Glutamatergic neuron (in vitro differentiated cells): ENCODE measurements at regions not wholly inside any gene's neighbourhood (a gene's known extent, or its start where the extent isn't known, plus 50 kb on each side); places are given as distances from the start of the nearest gene placed in this dataset.

ENCODE experiments used
- DNase-seq: peaks from one replicate; pipeline ENCODE4 v3.0.0; 2022
- H3K27ac Mint-ChIP-seq: one replicate; pipeline ENCODE4 v1.8.0; 2020; ENCODE audit warnings: mild to moderate bottlenecking, mixed read lengths, inconsistent platforms; ENCODE audit not compliant: unreplicated experiment
- H3K27me3 Mint-ChIP-seq: one replicate; pipeline ENCODE4 v1.8.0; 2020; ENCODE audit warnings: mild to moderate bottlenecking, moderate library complexity, mixed read lengths, inconsistent platforms; ENCODE audit not compliant: unreplicated experiment
- H3K36me3 Mint-ChIP-seq: one replicate; pipeline ENCODE4 v1.8.0; 2020; ENCODE audit warnings: mild to moderate bottlenecking, mixed read lengths, inconsistent platforms; ENCODE audit not compliant: unreplicated experiment
- H3K4me1 Mint-ChIP-seq: one replicate; pipeline ENCODE4 v1.8.0; 2020; ENCODE audit warnings: mild to moderate bottlenecking, low read depth, mixed read lengths, inconsistent platforms; ENCODE audit not compliant: unreplicated experiment
- H3K4me3 Mint-ChIP-seq: one replicate; pipeline ENCODE4 v1.8.0; 2020; ENCODE audit warnings: mild to moderate bottlenecking, mixed read lengths, inconsistent platforms; ENCODE audit not compliant: unreplicated experiment
- H3K9me3 Mint-ChIP-seq: one replicate; pipeline ENCODE4 v1.8.0; 2020; ENCODE audit warnings: mild to moderate bottlenecking, moderate library complexity, mixed read lengths, inconsistent platforms; ENCODE audit not compliant: unreplicated experiment
- TF ChIP-seq, protein P1 (sequence below): fragments of 200-600 bp; sonication (generic); IDR thresholded peaks from one replicate; pipeline ENCODE4 v1.5.0; 2021; ENCODE audit not compliant: partially characterized antibody, unreplicated experiment

DNA sequence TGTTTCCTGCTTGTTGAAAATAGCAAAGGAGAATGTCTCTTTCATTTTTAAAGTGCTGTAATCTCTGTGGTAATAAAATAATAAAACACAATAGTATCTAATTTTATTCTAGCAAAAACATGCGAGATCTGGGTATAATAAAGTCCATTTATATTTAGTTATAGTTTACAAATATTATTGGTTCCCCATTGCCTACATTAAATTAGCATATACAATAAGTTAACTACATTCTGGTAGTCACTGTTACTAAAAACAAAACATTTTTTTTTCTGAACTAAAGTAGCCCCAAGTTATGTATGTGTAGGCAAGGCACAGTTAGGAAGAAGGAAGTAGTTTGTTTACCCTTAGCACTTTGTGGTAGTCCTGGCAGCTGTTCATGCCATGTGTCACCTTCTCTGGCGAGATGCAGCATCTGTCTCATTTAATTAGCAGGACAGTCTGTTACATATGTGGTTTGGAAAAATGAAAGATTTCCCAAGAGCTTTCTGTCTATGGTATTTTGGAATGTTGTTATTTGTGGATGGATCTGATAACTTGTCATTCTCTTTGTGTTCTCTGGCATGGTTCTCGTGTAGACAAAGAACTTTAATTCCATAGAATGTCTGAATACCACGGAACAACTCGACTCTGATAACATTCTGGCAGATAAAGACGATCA, 231.3 kb upstream of the PITX2 start:
- Mint-ChIP-seq H3K27me3 (peaks cover 12% of the 10 kb centered on the region), H3K27ac (peak overlapping the region; percentile 84), H3K9me3 (peaks cover 8% of the 10 kb centered on the region), H3K4me1 (peaks cover 25% of the 10 kb centered on the region), H3K4me3 (peak overlapping the region; percentile 9), H3K36me3 (no peaks in the 10 kb centered on the region)
- TF ChIP-seq, protein P1, sequence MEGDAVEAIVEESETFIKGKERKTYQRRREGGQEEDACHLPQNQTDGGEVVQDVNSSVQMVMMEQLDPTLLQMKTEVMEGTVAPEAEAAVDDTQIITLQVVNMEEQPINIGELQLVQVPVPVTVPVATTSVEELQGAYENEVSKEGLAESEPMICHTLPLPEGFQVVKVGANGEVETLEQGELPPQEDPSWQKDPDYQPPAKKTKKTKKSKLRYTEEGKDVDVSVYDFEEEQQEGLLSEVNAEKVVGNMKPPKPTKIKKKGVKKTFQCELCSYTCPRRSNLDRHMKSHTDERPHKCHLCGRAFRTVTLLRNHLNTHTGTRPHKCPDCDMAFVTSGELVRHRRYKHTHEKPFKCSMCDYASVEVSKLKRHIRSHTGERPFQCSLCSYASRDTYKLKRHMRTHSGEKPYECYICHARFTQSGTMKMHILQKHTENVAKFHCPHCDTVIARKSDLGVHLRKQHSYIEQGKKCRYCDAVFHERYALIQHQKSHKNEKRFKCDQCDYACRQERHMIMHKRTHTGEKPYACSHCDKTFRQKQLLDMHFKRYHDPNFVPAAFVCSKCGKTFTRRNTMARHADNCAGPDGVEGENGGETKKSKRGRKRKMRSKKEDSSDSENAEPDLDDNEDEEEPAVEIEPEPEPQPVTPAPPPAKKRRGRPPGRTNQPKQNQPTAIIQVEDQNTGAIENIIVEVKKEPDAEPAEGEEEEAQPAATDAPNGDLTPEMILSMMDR: no peak
- DNase-seq: peak; percentile 25

DNA sequence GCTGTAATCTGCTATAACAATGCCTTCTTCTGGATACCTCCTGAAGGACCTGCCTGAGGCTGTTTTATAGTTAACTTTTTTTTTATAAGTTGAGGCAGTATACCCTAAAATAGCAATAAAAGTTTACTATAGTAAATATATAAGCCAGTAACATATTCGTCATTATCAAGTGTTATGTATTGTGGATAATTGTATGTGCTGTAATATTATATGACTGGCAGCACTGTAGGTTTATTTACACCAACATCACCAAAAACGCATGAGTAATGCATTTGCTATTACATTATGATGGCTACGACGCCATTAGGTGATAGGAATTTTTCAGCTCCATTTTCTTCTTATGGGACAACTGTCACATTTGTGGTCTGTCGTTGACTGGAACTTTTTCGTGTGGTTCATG, 237.2 kb upstream of the PITX2 start:
- TF ChIP-seq, protein P1: no peak
- Mint-ChIP-seq H3K27ac (no peak overlapping the region), H3K4me1 (peaks cover 2% of the 10 kb centered on the region), H3K27me3 (no peaks in the 10 kb centered on the region), H3K36me3 (no peaks in the 10 kb centered on the region), H3K4me3 (no peak overlapping the region), H3K9me3 (no peaks in the 10 kb centered on the region)
- DNase-seq: no peak

DNA sequence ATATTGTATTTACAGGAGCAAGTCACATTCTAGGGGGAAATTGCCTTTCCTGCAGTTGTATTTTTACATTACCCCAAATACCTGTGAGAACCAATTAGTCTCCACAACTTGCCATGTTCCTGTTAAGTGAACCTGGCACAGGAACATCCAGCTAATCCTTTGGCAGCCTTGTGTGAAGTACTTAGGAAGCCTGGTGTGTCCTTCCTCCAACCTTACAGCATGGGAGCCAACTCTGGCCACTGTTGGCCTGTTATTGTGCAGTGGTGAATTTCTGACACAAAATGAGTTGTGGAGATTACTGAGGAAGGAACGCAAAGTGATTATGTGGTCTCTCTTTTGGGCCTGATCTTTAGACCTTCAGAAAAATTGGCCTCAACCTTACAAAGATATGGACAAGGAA, 238.0 kb upstream of the PITX2 start:
- DNase-seq: no peak
- TF ChIP-seq, protein P1: no peak
- Mint-ChIP-seq H3K4me3 (no peak overlapping the region), H3K27me3 (no peaks in the 10 kb centered on the region), H3K27ac (no peak overlapping the region), H3K36me3 (no peaks in the 10 kb centered on the region), H3K9me3 (no peaks in the 10 kb centered on the region), H3K4me1 (peaks cover 1% of the 10 kb centered on the region)

GRCh38 chr4:110865611-110866259, 242.9 kb upstream of the PITX2 start:
- no peak for DNase-seq
- no peaks in the 10 kb centered on the region for H3K27me3 Mint-ChIP-seq
- H3K36me3 Mint-ChIP-seq: no peaks in the 10 kb centered on the region
- no peaks in the 10 kb centered on the region for H3K9me3 Mint-ChIP-seq
- peaks cover 2% of the 10 kb centered on the region for H3K4me1 Mint-ChIP-seq
- H3K4me3 Mint-ChIP-seq: no peak overlapping the region
- H3K27ac Mint-ChIP-seq: no peak overlapping the region
- TF ChIP-seq, protein P1: no peak

GRCh38 chr4:110867251-110867960, 244.5 kb upstream of the PITX2 start:
- peaks cover 2% of the 10 kb centered on the region for H3K4me1 Mint-ChIP-seq
- no peak overlapping the region for H3K27ac Mint-ChIP-seq
- no peak for DNase-seq
- no peaks in the 10 kb centered on the region for H3K9me3 Mint-ChIP-seq
- TF ChIP-seq, protein P1: no peak
- H3K36me3 Mint-ChIP-seq: no peaks in the 10 kb centered on the region
- no peak overlapping the region for H3K4me3 Mint-ChIP-seq
- H3K27me3 Mint-ChIP-seq: no peaks in the 10 kb centered on the region
